Prostate gland (tissue), 2 donors: ENCODE measurements at regions not wholly inside any gene's neighbourhood (a gene's known extent, or its start where the extent isn't known, plus 50 kb on each side); places are given as distances from the start of the nearest gene placed in this dataset.

Experiments used
- DNase-seq: peaks from one replicate; pipeline ENCODE4 v3.0.0-alpha.2; 2019; ENCODE audit warnings: low spot score
- H3K27ac ChIP-seq, 2 donors: fragments of 200-600 bp; sonication (generic); 2 replicates each; pipeline ENCODE4 v1.5.1; 2017 to 2019
- H3K27me3 ChIP-seq: fragments of 200-600 bp; sonication (generic); replicated peaks from 2 replicates; pipeline ENCODE4 v1.5.1; 2019; ENCODE audit not compliant: insufficient read depth
- H3K36me3 ChIP-seq, 2 donors: fragments of 200-600 bp; sonication (generic); 1 replicate in 1 of 2; 2 replicates in 1 of 2; pipeline versions ENCODE4 v1.5.1 to v1.8.1; 2017 to 2019
- H3K4me1 ChIP-seq: fragments of 200-600 bp; sonication (generic); replicated peaks from 2 replicates; pipeline ENCODE4 v1.5.1; 2019
- H3K4me3 ChIP-seq, 2 donors: fragments of 200-600 bp; sonication (generic); 2 replicates each; pipeline ENCODE4 v1.5.1; 2017 to 2019
- H3K9me3 ChIP-seq: fragments of 200-600 bp; sonication (generic); 2 replicates; pipeline ENCODE4 v1.5.1; 2017
- CTCF ChIP-seq, 4 experiments: fragments of 200-600 bp in 2 of 4; fragments of 450-650 bp in 2 of 4; sonication (generic) in 2 of 4; IDR thresholded peaks; 1 replicate in 3 of 4; 2 replicates in 1 of 4; pipeline ENCODE4 v1.5.1; 2016 to 2019; ENCODE audit warnings: antibody characterized with exemption in 4 of 4, mild to moderate bottlenecking in 2 of 4, moderate library complexity in 2 of 4
- POLR2A ChIP-seq: fragments of 450-650 bp; IDR thresholded peaks from one replicate; pipeline ENCODE4 v1.6.1; 2016; ENCODE audit warnings: antibody characterized with exemption, mild to moderate bottlenecking
- POLR2AphosphoS5 ChIP-seq: sonication (generic); formaldehyde crosslinking; IDR thresholded peaks from one replicate; pipeline ENCODE4 v1.6.1; 2017; ENCODE audit warnings: antibody characterized with exemption
- WGBS: methylation state at CpG from one replicate; pipeline ENCODE4 v1.1.5; 2018; 5-methylcytosine and 5-hydroxymethylcytosine counted together
- intact Hi-C: fragments of 100-400 bp; cut with DNase I; formaldehyde crosslinking; loops from one replicate; pipeline ENCODE4 v1.14.2; 2022

GRCh38 chr4:65018313-65018712 is 609.1 kb upstream of the TECRL start:
- no peak for DNase-seq
- WGBS: 91% methylated on average over 1 of the region's 1 CpG
- Histone ChIP-seq H3K36me3 (no peaks in the 10 kb centered on the region), H3K27me3 (no peaks in the 10 kb centered on the region), H3K4me1 (no peaks in the 10 kb centered on the region), H3K9me3 (no peaks in the 10 kb centered on the region), H3K4me3 (no peak overlapping the region), H3K27ac (no peak overlapping the region)
- intact Hi-C loops: no loop called here
- TF ChIP-seq CTCF (IDR thresholded peaks at IDR 0.05) (no peak), POLR2A (no peak), POLR2AphosphoS5 (no peak)

GRCh38 chr4:65014078-65014477 is 604.8 kb upstream of the TECRL start:
- WGBS: 79% methylated on average over 4 of the region's 4 CpGs
- DNase-seq: no peak
- Histone ChIP-seq H3K4me3 (no peak overlapping the region), H3K4me1 (no peaks in the 10 kb centered on the region), H3K27me3 (no peaks in the 10 kb centered on the region), H3K9me3 (no peaks in the 10 kb centered on the region), H3K27ac (no peak overlapping the region), H3K36me3 (no peaks in the 10 kb centered on the region)
- TF ChIP-seq POLR2A: no peak
- no peak for TF ChIP-seq CTCF (IDR thresholded peaks at IDR 0.05)
- TF ChIP-seq POLR2AphosphoS5: no peak
- intact Hi-C loops: no loop called here

GRCh38 chr4:65007841-65008439 is 598.7 kb upstream of the TECRL start:
- intact Hi-C loops: no loop called here

GRCh38 chr4:64975177-64975576 is 565.9 kb upstream of the TECRL start:
- no peaks in the 10 kb centered on the region for H3K27me3 ChIP-seq
- intact Hi-C loops: no loop called here
- H3K4me3 ChIP-seq: no peak overlapping the region
- H3K4me1 ChIP-seq: no peaks in the 10 kb centered on the region
- no peak for DNase-seq
- H3K27ac ChIP-seq: no peak overlapping the region
- no peaks in the 10 kb centered on the region for H3K9me3 ChIP-seq
- H3K36me3 ChIP-seq: no peaks in the 10 kb centered on the region
- TF ChIP-seq POLR2A (no peak), POLR2AphosphoS5 (no peak), CTCF (IDR thresholded peaks at IDR 0.05) (no peak)

More at GRCh38 chr4:65007841-65008439, 598.7 kb upstream of the TECRL start:
- no peak overlapping the region for H3K4me3 ChIP-seq
- H3K27me3 ChIP-seq: no peaks in the 10 kb centered on the region
- no peaks in the 10 kb centered on the region for H3K36me3 ChIP-seq
- H3K4me1 ChIP-seq: no peaks in the 10 kb centered on the region
- no peaks in the 10 kb centered on the region for H3K9me3 ChIP-seq
- TF ChIP-seq POLR2AphosphoS5 (no peak), CTCF (IDR thresholded peaks at IDR 0.05) (peak in 3 of 4 experiments; percentile 32 to 35 (median 34)), POLR2A (no peak)
- no peak overlapping the region for H3K27ac ChIP-seq
- 32% methylated on average over 5 of the region's 5 CpGs for WGBS
- DNase-seq: no peak

- 61% methylated on average over 3 of the region's 3 CpGs for WGBS
- H3K27me3 ChIP-seq: no peaks in the 10 kb centered on the region
- no peaks in the 10 kb centered on the region for H3K36me3 ChIP-seq
- intact Hi-C loops: no loop called here
- no peaks in the 10 kb centered on the region for H3K9me3 ChIP-seq
- no peak overlapping the region for H3K4me3 ChIP-seq
- DNase-seq: no peak
- no peaks in the 10 kb centered on the region for H3K4me1 ChIP-seq
- no peak overlapping the region for H3K27ac ChIP-seq
- TF ChIP-seq CTCF (IDR thresholded peaks at IDR 0.05): no peak
- no peak for TF ChIP-seq POLR2A
- TF ChIP-seq POLR2AphosphoS5: no peak
Measured at GRCh38 chr4:64969081-64969480, 559.8 kb upstream of the TECRL start.
